BLaER1 treated with 17β-estradiol and CSF1 and Interleukin-3, amounts not matched to agents 10 nM and 100 nM (cell line): ENCODE measurements at regions not wholly inside any gene's neighbourhood (a gene's known extent, or its start where the extent isn't known, plus 50 kb on each side); places are given as distances from the start of the nearest gene placed in this dataset.

Source experiments
- H3K27ac ChIP-seq, 11 experiments: shearing (Covaris generic); formaldehyde crosslinking; 2 replicates each; pipeline ENCODE4 v1.8.1; 2022
- H3K27me3 ChIP-seq, 11 experiments: shearing (Covaris generic); formaldehyde crosslinking; 2 replicates each; pipeline ENCODE4 v1.8.1; 2022
- H3K36me3 ChIP-seq, 11 experiments: shearing (Covaris generic); formaldehyde crosslinking; 2 replicates each; pipeline ENCODE4 v1.8.1; 2022
- H3K4me1 ChIP-seq, 10 experiments: shearing (Covaris generic); formaldehyde crosslinking; 2 replicates each; pipeline ENCODE4 v1.8.1; 2022
- H3K4me2 ChIP-seq, 11 experiments: shearing (Covaris generic); formaldehyde crosslinking; 2 replicates each; pipeline ENCODE4 v1.8.1; 2022
- H3K4me3 ChIP-seq, 10 experiments: shearing (Covaris generic); formaldehyde crosslinking; 2 replicates each; pipeline ENCODE4 v1.8.1; 2022
- H3K9ac ChIP-seq, 11 experiments: shearing (Covaris generic); formaldehyde crosslinking; 2 replicates each; pipeline ENCODE4 v1.8.1; 2022
- H3K9me3 ChIP-seq, 11 experiments: shearing (Covaris generic); formaldehyde crosslinking; replicated peaks in 1 of 11; 2 replicates each; pipeline ENCODE4 v1.8.1; 2022
- H4K20me1 ChIP-seq, 11 experiments: shearing (Covaris generic); formaldehyde crosslinking; 2 replicates each; pipeline ENCODE4 v1.8.1; 2022
- Cebpa-rat ChIP-seq, 11 experiments: shearing (Covaris generic); IDR thresholded peaks; 2 replicates each; pipeline ENCODE4 v1.8.1; 2022

GRCh38 chr6:9388596-9388995 is 953.3 kb upstream of the SLC35B3 start:
- no peak for TF ChIP-seq Cebpa-rat (IDR thresholded peaks at IDR 0.05)
- Histone ChIP-seq H3K27me3 (no peaks in the 10 kb centered on the region), H3K9me3 (no peaks in the 10 kb centered on the region), H3K4me2 (no peak overlapping the region), H3K27ac (no peak overlapping the region), H3K4me1 (no peaks in the 10 kb centered on the region), H3K36me3 (no peaks in the 10 kb centered on the region), H3K4me3 (no peak overlapping the region), H4K20me1 (no peaks in the 10 kb centered on the region), H3K9ac (no peak overlapping the region)

DNA sequence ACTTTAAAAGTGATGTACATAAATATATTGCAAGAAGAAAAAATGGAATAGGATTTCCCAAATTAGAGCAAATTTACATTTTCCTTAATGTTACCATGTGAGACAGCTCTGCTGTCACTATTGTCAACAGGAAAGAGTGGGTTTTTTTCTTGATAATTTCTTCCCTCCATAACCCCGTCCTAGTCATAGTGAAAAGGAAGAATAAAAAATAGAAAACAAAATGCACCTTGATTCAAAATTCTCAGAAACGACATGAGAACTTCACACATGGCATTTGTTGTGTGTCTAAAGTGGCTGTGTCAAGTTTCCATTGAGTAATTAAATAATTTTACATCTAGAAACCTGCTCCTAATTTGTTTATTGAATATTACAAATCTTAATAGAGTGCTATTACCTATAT is 945.2 kb upstream of the SLC35B3 start:
- no peak overlapping the region for H3K9ac ChIP-seq
- H3K36me3 ChIP-seq: no peaks in the 10 kb centered on the region
- H3K27ac ChIP-seq: no peak overlapping the region
- H3K9me3 ChIP-seq: no peaks in the 10 kb centered on the region
- H3K4me3 ChIP-seq: no peak overlapping the region
- H3K4me1 ChIP-seq: no peaks in the 10 kb centered on the region
- H4K20me1 ChIP-seq: no peaks in the 10 kb centered on the region
- H3K27me3 ChIP-seq: no peaks in the 10 kb centered on the region
- no peak for TF ChIP-seq Cebpa-rat (IDR thresholded peaks at IDR 0.05)
- no peak overlapping the region for H3K4me2 ChIP-seq

DNA sequence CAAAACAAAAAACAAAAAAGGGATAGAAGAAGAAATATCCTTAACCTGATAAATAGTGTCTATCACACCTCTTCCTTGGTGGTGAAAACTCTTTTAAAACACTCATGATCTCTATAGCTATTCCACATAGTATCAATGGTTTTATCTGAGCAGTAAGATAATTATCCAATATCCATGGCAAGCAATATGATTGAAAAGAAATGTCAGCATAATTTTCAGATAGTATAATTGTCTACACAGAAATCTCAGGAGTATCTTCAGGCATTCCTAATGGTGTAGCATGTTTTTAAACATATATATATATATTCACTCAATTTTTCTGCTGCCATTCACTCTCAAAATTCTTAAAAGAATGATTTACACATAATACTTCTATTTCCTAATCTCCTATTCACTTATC is 938.0 kb upstream of the SLC35B3 start:
- Histone ChIP-seq H3K4me3 (no peak overlapping the region), H3K27me3 (no peaks in the 10 kb centered on the region), H3K4me1 (no peaks in the 10 kb centered on the region), H4K20me1 (no peaks in the 10 kb centered on the region), H3K9ac (no peak overlapping the region), H3K9me3 (no peaks in the 10 kb centered on the region), H3K4me2 (no peak overlapping the region), H3K36me3 (no peaks in the 10 kb centered on the region), H3K27ac (no peak overlapping the region)
- TF ChIP-seq Cebpa-rat (IDR thresholded peaks at IDR 0.05): no peak

DNA sequence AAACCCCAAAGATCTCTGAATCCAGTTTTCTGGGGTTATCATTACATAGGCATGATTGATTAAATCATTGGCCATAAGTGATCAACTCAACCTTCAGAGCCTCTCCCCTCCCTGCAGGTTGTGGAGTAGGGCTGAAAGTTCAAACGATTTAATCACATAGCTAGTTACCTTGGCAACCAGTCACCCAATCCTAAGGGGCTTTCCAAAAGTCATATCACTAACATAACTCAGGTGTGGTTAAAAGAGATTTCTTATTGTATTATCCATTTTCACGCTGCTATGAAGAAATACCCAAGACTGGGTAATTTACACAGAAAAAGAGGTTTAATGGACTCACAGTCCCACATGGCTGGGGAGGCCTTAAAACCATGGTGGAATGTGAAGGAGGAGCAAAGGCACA is 935.1 kb upstream of the SLC35B3 start:
- Histone ChIP-seq H3K4me3 (no peak overlapping the region), H3K4me1 (no peaks in the 10 kb centered on the region), H4K20me1 (no peaks in the 10 kb centered on the region), H3K27me3 (no peaks in the 10 kb centered on the region), H3K9me3 (no peaks in the 10 kb centered on the region), H3K36me3 (no peaks in the 10 kb centered on the region), H3K4me2 (no peak overlapping the region), H3K9ac (no peak overlapping the region), H3K27ac (no peak overlapping the region)
- TF ChIP-seq Cebpa-rat (IDR thresholded peaks at IDR 0.05): no peak

DNA sequence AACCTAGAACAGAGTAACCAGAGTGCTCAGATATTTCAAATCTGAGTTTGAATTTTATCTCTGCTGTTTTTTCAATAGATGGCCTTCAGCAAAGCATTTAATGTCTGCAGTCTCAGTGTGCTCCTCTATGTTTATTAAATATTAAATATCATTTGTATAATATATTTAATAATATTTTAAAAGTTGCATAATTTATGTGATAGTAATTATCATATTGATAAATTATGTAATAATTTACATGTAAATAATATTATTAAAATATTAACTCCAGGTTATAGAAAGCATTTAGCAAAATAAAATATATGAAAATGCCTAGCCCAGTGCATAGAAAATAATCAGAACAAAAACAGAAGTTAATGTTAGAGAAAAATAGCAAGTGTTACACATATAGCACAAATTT is 930.0 kb upstream of the SLC35B3 start:
- peaks cover 0 to 12% (median 5%) of the 10 kb centered on the region in 11 experiments; a peak in 5 of 22 replicates for H3K9me3 ChIP-seq
- H3K36me3 ChIP-seq: no peaks in the 10 kb centered on the region
- H3K27ac ChIP-seq: no peak overlapping the region
- no peak for TF ChIP-seq Cebpa-rat (IDR thresholded peaks at IDR 0.05)
- H3K4me2 ChIP-seq: no peak overlapping the region
- no peak overlapping the region for H3K4me3 ChIP-seq
- H3K27me3 ChIP-seq: no peaks in the 10 kb centered on the region
- H4K20me1 ChIP-seq: no peaks in the 10 kb centered on the region
- no peak overlapping the region for H3K9ac ChIP-seq
- H3K4me1 ChIP-seq: no peaks in the 10 kb centered on the region

GRCh38 chr6:9361749-9362148 is 926.4 kb upstream of the SLC35B3 start:
- H3K9ac ChIP-seq: no peak overlapping the region
- no peak overlapping the region for H3K4me3 ChIP-seq
- no peak overlapping the region for H3K27ac ChIP-seq
- H3K36me3 ChIP-seq: no peaks in the 10 kb centered on the region
- H3K9me3 ChIP-seq: peaks cover 0 to 12% (median 5%) of the 10 kb centered on the region in 11 experiments; a peak in 5 of 22 replicates
- H3K4me2 ChIP-seq: no peak overlapping the region
- no peaks in the 10 kb centered on the region for H3K4me1 ChIP-seq
- TF ChIP-seq Cebpa-rat (IDR thresholded peaks at IDR 0.05): no peak
- H4K20me1 ChIP-seq: no peaks in the 10 kb centered on the region
- no peaks in the 10 kb centered on the region for H3K27me3 ChIP-seq

DNA sequence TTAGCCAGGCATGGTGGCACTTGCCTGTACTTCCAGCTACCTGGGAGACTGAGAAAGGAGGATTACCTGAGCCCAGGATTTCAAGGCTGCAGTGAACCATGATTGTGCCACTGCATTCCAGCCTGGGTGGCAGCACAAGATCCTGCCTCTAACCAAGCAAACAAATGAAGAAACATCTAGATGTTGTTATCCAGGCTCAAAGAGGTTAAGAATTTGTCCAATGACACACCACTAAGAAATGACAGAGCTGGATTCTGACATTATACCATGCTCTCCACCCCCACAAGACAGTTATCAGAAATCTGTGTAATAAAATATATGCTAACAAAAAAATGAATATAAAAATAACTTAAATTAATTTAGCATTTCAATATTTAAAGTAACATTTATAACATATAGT is 925.5 kb upstream of the SLC35B3 start:
- Histone ChIP-seq H3K4me1 (no peaks in the 10 kb centered on the region), H3K27me3 (no peaks in the 10 kb centered on the region), H3K4me2 (no peak overlapping the region), H4K20me1 (no peaks in the 10 kb centered on the region), H3K9ac (no peak overlapping the region), H3K9me3 (peaks cover 0 to 12% (median 5%) of the 10 kb centered on the region in 11 experiments; a peak in 5 of 22 replicates), H3K36me3 (no peaks in the 10 kb centered on the region), H3K4me3 (no peak overlapping the region), H3K27ac (no peak overlapping the region)
- no peak for TF ChIP-seq Cebpa-rat (IDR thresholded peaks at IDR 0.05)

GRCh38 chr6:9347608-9348007 is 912.3 kb upstream of the SLC35B3 start:
- Histone ChIP-seq H3K9ac (no peak overlapping the region), H3K4me3 (no peak overlapping the region), H3K4me2 (no peak overlapping the region), H3K27ac (no peak overlapping the region), H3K9me3 (no peaks in the 10 kb centered on the region), H3K4me1 (no peaks in the 10 kb centered on the region), H4K20me1 (no peaks in the 10 kb centered on the region), H3K36me3 (no peaks in the 10 kb centered on the region), H3K27me3 (no peaks in the 10 kb centered on the region)
- TF ChIP-seq Cebpa-rat (IDR thresholded peaks at IDR 0.05): no peak

GRCh38 chr6:9346923-9347322 is 911.6 kb upstream of the SLC35B3 start:
- TF ChIP-seq Cebpa-rat (IDR thresholded peaks at IDR 0.05): no peak
- Histone ChIP-seq H3K27ac (no peak overlapping the region), H3K27me3 (no peaks in the 10 kb centered on the region), H4K20me1 (no peaks in the 10 kb centered on the region), H3K36me3 (no peaks in the 10 kb centered on the region), H3K4me3 (no peak overlapping the region), H3K9me3 (no peaks in the 10 kb centered on the region), H3K4me1 (no peaks in the 10 kb centered on the region), H3K4me2 (no peak overlapping the region), H3K9ac (no peak overlapping the region)

DNA sequence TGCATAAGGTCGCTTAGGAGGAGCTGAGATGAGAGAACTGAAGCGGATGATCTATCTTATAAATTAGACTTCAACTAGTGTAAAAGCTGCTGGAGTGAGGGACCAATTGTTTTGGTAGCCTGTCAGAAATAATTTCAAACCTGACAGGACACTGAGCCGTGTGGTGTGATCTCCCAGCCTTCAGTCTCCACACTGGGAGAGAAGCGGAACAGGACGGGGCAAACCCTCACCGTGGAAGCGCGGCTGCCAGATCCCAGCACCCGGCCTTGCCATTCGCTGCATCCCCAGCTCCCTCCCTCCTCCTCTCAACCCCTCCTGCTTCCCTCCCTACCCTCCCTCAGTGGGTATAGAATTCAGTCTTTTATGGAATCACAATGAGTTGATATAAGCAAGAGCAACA is 900.1 kb upstream of the SLC35B3 start:
- Histone ChIP-seq H3K4me1 (no peaks in the 10 kb centered on the region), H3K27ac (no peak overlapping the region), H4K20me1 (no peaks in the 10 kb centered on the region), H3K4me3 (no peak overlapping the region), H3K4me2 (no peak overlapping the region), H3K36me3 (no peaks in the 10 kb centered on the region), H3K27me3 (no peaks in the 10 kb centered on the region), H3K9me3 (no peaks in the 10 kb centered on the region), H3K9ac (no peak overlapping the region)
- TF ChIP-seq Cebpa-rat (IDR thresholded peaks at IDR 0.05): no peak

GRCh38 chr6:9334979-9335378 is 899.6 kb upstream of the SLC35B3 start:
- Histone ChIP-seq H3K4me3 (no peak overlapping the region), H3K27me3 (no peaks in the 10 kb centered on the region), H4K20me1 (no peaks in the 10 kb centered on the region), H3K4me1 (no peaks in the 10 kb centered on the region), H3K36me3 (no peaks in the 10 kb centered on the region), H3K9ac (no peak overlapping the region), H3K9me3 (no peaks in the 10 kb centered on the region), H3K27ac (no peak overlapping the region), H3K4me2 (no peak overlapping the region)
- TF ChIP-seq Cebpa-rat (IDR thresholded peaks at IDR 0.05): no peak
